8988T (cell line): ENCODE measurements at regions not wholly inside any gene's neighbourhood (a gene's known extent, or its start where the extent isn't known, plus 50 kb on each side); places are given as distances from the start of the nearest gene placed in this dataset.
"Not testable (repeated sequence)": the region's sequence is repeated elsewhere in the genome, so short reads cannot be mapped to it uniquely, and the experiment has no call there.

Experiments used
- DNase-seq: peaks from one replicate; pipeline ENCODE4 v3.0.0; 2011

- no peak for DNase-seq
These were observed 807.7 kb downstream of the MTRR start for GRCh38 chr5:8676695-8677094.

DNA sequence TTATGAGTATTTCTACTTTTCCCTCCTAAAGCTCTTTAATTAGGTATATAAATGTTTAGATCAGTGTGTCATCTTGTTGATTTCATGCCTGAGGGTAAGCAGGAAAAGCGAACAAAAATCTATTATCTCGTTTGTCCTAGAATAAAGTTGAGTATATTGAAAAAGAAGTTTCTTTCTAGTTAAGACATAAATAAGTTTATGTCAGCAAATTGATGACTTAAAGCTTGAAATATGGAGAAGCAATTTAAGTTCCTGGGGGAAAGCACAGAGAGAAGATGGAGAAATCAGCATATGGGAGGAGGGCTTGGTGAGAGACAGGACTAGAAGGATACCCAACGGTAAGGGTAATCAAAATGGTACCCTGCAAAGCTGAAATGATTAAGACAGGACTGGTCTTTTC, 813.4 kb downstream of the MTRR start:
- DNase-seq, result no peak

DNA sequence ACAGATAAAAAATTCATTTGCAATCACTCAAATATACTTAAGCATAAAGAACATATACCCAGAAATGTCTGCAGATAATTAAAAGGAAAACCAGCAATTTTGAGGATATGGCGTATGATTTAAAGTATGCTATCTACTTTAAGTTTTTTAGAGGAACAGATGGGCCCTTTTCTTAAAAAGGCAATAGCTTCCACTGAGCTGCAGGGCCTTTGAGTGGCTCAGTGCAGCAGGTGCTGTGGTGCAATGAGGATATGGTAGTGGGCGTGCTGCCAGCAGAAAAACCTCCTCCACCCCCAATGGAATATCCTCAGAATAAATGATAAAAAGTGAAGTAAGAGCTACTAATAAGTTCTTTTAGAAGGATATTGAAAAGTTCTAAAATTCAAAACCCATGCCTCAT, 814.5 kb downstream of the MTRR start:
- no peak for DNase-seq

- DNase-seq, result no peak
These were observed 816.8 kb downstream of the MTRR start for GRCh38 chr5:8685704-8686103.

GRCh38 chr5:8686707-8687106, 817.8 kb downstream of the MTRR start:
- no peak for DNase-seq

GRCh38 chr5:8689773-8690172, 820.8 kb downstream of the MTRR start:
- no peak for DNase-seq

DNA sequence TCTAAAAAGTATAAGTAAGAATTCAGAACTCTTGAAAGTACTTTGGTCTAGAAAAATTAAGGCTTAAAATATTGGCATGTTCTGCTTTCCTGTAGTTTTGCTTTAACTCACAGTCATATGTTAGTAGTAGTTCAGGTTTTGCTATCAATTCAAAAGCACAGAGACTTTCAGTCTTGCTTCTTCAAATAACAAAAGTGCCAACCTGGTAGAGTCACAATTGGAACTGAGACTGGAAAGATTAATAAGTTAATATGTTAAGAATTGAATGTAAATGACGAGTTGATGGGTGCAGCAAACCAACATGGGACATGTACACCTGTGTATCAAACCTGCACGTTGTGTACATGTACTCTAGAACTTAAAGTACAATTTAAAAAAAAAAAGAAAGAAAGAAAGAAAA, 822.3 kb downstream of the MTRR start:
- DNase-seq, result no peak

- no peak for DNase-seq
These were observed 824.4 kb downstream of the MTRR start for GRCh38 chr5:8693341-8693844.

GRCh38 chr5:8694545-8694944, 825.6 kb downstream of the MTRR start:
- DNase-seq, result no peak

- no peak for DNase-seq
These were observed 827.2 kb downstream of the MTRR start for GRCh38 chr5:8695902-8696845.

GRCh38 chr5:8700222-8700621, 831.3 kb downstream of the MTRR start:
- DNase-seq, result no peak

GRCh38 chr5:8700671-8701070, 831.7 kb downstream of the MTRR start:
- no peak for DNase-seq

DNA sequence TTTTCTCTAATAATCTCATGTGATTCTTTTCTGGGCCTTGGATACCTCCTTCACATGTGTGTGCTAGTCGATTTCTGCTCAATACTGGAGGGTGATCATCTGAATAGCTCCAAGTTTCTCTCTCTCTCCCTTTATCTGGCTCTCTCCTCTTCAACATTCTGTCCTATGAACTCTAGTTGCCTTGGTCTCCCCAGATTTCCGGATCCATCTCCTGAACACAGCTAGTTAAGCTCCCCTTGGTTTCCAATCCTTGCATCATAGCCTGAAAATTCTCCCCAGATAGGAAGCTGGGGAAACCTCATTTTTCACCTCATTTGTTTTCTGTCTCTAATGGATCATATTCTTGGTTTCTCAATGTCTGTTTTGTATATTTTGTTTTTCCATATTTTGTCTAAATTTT, 832.3 kb downstream of the MTRR start:
- DNase-seq, result no peak

- no peak for DNase-seq
These were observed 835.4 kb downstream of the SEMA5A start for GRCh38 chr5:8710426-8710930.

DNA sequence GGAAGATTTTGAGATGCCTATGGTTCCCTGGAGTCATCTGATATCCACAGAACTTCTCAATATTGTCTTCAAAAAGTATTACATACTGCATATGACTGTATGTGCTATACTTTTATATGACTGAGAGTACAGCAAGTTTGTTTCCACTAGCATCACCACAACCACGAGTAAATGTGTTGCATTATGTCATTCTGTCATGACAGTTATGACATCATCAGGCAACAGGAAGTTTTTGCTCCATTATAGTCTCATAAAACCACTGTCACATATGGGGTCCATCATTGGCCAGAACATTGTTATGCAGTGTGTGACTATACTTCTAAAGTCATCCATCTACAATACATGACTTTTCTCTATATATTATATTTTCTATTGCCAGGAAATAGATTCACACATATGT, 831.7 kb downstream of the SEMA5A start:
- DNase-seq, result no peak

GRCh38 chr5:8714861-8715260, 831.0 kb downstream of the SEMA5A start:
- DNase-seq, result no peak

DNA sequence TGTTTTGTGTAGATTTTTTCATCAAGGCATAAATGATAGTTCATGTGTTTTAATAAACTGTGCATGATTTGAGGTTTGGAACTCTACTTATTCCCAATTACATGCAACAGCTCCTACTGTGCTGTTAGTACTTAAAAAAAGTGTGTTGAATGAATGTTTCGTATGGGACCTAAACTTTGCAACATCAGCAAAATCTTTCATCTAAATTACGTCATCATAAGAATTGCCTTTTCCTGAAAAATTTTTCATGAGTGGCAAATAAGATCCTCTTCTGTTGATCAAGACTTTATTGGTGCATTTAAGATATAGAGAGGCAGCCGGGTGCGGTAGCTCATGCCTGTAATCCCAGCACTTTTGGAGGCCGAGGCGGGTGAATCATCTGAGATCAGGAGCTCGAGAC, 826.1 kb downstream of the SEMA5A start:
- no peak for DNase-seq

GRCh38 chr5:8720506-8720905, 825.4 kb downstream of the SEMA5A start:
- DNase-seq, result no peak

- DNase-seq, result no peak
These were observed 824.3 kb downstream of the SEMA5A start for GRCh38 chr5:8721536-8721935.

- DNase-seq, result no peak
These were observed 819.4 kb downstream of the SEMA5A start for GRCh38 chr5:8726383-8727036.

- no peak for DNase-seq
These were observed 818.5 kb downstream of the SEMA5A start for GRCh38 chr5:8727396-8727795.

DNA sequence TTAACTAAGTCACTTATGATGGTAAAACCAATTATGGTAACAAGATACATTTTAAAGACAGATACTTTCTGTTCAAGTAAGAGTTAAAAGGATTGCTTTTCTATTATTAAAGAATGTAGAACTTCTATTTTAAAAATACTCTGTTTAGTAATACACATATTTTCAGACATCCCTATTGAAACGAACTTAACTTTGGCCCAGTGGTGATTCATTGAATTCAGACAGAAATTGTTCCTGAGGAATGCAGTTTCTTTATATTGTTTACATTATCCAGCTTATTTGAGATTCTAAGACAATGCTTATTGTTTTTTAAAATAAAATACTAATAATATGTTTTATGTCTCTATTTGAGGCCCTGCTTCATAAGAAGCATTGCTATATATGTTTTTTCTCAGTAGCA, 816.4 kb downstream of the SEMA5A start:
- DNase-seq, result no peak

- DNase-seq, result no peak
These were observed 815.7 kb downstream of the SEMA5A start for GRCh38 chr5:8730194-8730593.

DNA sequence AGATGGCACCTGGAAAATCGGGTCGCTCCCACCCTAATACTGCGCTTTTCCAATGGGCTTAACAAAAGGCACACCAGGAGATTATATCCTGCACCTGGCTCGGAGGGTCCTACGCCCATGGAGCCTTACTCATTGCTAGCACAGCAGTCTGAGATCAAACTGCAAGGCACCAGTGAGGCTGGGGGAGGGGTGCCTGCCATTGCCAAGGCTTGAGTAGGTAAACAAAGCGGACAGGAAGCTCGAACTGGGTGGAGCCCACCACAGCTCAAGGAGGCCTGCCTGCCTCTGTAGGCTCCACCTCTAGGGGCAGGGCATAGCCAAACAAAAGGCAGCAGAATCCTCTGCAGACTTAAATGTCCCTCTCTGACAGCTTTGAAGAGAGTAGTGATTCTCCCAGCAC, 814.8 kb downstream of the SEMA5A start:
- not testable (repeated sequence) for DNase-seq
